HG03135 (cell line): ENCODE measurements at regions not wholly inside any gene's neighbourhood (a gene's known extent, or its start where the extent isn't known, plus 50 kb on each side); places are given as distances from the start of the nearest gene placed in this dataset.

Experiments
- ATAC-seq: cut with Tn5 transposase; IDR thresholded peaks from one replicate; pipeline ENCODE4 v1.9.1; 2021; ENCODE audit warnings: mild to moderate bottlenecking, moderate library complexity; ENCODE audit not compliant: unreplicated experiment

DNA sequence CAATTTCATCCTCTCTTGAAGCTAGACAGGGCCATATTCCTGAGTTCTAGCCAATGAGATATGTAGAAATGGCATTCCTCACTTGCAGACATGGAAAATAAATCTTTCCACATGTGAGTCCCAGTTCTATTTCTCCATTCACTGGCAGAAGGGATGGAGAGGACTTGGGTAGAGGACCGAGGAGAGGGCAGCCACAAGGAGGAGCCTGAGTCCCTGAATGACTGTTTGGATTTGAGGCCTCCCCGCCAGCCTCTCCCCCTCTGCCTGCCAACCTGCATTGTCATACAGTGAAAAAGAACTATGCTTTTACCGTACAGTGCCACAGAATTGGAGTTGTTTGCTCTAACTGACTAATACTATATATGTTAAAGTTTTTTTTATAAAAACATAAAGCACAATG is 583.0 kb upstream of the WWC1 start:
- ATAC-seq, result no peak

DNA sequence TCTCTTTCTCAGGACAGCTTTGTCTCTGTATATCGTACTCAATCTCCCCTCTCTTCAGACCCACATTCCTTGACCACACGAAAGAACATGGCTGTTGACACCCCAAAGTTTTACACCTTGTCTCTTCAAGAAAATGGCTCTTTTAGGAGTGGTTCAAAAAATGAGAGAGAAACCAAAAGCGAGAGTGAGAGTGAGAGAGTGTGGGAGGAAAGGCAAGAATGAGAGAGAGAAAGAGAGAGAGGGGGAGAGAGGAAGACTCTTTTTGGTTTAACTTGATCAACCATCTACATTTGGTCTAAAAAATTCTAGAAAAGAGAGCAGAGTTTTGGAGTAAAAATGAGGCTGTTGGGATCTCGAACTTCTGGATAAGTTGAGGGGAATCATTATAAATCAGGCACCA is 581.8 kb upstream of the WWC1 start:
- no peak for ATAC-seq

DNA sequence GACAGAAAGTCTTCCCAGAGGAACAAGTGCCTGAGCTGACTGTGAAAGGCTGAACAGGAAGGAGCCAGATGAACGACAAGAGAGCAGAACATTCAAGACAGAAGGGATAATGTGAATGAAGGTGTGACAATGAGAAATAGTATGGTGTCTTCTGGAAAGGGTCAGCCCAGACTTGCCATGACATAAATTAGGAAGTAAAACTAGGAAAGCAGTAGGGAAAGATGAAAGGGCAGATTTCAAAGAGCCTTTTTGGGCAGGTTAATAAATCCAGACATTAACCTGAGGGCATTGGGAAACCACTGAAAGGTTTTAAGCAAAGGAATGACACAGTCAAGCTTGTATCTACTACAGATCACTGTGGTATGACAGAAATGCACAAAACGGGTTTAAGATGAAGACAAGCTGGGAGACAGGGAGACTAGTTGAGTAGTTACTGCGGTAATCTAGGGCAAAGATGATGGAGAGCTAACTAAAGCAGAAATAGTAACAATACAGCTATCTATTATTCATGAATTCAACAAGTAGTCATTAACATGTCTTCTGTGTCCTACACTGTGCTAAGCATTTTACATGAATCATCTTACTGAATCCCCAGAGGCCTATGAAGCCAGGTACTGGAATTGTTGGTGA is 580.9 kb upstream of the WWC1 start:
- no peak for ATAC-seq

DNA sequence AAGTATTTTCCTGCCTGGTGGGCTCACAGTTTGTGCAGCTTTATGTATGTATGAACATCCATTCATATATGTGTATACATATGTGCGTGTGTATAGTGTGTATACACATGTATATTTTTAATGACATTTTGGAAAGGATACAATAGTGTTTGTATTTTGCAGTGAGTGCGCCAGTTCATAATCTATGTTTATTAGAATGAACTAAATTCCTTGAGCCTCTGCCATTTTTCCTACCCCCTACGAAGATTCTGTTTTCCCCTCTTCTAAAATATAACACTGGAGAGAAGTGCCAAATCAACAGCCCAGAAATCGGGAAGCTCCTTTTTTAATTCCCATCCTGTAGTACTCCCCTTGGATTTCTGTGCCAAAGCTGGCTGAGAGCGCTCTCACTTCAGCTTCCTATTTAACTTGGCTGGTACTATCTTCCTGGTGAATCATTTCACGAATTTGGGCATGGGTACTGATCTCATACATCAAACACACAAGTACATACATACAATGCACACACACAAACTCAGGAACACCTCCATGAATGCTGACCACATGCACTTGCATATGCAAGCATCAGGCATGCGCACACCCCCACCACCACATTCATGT is 578.4 kb upstream of the WWC1 start:
- no peak for ATAC-seq

DNA sequence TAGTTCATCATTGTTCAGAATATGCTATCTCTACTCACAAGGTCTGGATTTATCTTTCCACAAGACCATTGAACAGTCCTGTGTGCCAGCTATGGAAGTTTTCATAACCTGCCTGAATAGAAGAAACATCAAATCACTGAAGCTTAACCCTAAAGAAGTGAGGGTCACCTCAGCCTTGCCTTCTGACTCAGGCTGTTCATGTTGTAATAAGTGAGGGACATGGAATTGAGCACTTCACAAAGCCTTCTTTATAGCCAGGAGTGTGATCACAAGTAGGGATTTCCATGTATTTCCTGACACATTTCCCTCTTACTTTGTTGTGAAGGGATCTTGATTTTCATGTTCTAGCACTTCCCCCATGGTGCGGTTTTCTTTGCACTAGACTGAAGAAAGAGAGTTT is 577.5 kb upstream of the WWC1 start:
- ATAC-seq, result no peak

DNA sequence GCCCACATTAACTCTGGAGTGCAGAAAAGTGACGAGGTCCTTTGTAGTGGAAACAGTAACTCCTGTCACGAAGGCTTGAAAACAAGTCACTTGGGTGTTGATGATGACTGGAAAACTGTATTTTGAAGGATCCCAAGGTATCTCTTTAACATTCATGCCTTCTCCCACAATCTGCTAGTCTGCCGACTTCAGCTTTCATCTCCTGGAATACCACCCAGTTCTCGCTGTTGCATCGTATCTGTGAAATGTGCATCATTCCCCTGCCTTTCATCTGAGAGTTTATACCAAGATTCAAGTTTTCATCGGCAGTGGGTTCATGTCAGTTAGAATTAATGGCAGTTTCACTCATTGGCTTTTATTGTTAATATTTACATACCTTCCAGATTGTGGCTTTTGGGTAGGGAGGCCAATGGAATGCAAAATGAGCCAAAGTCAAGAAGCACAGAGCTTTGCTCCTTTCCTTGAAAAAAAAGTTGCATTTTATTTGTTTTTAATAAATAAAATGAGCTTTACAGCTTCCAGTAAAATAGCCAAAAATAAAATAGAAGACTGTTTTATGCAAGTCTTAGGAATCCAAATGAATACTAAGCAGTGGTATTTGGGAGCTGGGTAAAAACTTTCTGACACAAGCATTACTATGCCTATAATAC is 575.2 kb upstream of the WWC1 start:
- no peak for ATAC-seq

DNA sequence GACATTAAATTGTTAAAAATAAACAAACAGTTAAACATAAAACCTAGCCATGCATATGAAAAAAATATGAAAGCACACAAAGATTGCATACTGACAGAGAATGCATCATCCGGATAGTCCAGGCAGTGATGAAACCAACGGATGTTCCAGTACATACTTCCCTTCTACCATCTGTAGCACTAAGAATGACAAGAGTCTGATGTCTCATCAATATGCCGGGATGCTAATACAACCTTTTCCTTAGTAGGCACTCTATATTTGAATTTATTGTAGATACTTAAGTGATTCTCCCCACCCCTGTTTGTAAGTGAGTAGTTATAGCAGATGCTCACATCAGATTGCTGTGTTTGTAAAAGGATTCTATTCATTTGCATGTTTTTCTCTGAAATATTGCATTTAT is 571.2 kb upstream of the WWC1 start:
- ATAC-seq, result no peak

DNA sequence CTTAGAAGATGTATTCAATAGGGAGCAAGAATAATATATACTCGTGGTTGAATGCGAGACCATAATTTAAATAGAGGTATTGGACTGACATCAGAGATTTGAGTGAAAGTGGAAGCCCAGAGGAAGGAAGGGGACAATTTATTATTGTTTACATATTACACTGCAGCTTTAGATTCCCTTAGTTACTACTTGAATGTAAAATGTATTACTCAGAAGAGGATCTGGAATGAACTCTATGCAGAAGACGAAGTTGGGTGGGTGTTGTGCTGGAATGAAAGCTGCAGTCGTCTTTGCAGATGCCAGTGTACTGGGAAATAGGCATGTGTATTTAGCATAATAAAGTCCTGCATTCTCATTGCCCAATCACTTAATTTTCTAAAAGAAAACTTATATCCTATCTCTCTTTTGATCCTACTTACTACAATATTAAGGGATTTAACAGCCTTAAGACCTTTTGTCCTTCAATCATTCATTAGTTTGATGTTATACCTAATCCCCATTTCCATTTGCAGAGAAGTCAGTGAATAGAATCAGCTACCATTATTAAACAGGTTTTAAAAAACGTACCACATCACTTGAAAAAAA is 570.7 kb upstream of the WWC1 start:
- ATAC-seq, result no peak

DNA sequence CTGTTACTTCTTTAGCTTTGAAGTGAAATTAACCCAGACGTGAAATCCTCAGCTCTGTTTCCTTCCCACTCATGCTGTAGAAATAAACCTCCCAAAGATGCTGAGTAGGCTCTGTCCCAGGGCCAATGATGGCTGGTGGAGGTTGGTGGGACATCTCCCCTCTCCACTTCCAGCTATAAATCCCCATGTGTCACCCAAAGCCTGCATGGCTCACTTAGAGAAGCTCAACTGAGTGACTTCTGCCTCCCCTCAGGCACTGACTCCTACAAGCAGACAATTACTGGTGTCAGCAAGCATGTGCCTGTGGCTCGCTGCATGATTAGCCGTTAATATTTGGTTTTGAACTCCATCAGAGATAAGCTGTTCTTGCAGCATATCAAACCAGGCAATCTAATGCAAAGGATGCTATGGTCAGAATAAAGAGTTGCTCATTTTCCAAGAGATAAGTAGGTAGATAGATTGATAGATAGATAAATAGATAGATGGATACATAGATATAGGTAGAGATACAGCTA is 569.5 kb upstream of the WWC1 start:
- no peak for ATAC-seq

DNA sequence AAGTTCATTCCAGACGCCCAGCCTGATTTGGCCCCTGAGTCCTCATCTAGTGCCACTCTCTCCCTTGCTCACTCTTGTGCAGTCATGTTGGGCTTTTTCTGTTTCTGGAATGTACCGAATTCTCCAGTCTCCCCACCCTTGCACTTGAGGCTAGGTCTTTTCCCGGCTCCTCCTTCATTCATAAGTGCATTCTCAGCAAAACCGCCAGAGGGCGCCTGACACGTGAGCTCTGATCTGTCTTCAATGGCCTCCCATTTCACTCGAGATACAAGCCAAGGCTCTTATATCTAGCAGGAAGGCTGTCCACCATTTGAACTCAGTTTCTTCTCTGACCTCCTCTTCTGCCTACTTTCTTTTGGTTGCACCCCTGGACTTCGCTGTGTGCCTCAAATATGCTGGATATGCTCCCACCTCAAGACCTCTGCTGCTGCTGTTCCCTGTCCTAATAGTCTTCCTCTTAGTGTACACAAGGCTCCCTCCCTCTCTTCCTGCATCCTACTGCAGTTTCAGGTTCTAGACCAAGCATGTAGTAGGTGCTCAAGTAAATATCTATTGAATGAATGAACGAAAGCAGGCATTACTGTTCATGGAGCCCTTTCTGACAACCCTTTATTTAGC is 568.1 kb upstream of the WWC1 start:
- ATAC-seq, result peak; percentile 99

DNA sequence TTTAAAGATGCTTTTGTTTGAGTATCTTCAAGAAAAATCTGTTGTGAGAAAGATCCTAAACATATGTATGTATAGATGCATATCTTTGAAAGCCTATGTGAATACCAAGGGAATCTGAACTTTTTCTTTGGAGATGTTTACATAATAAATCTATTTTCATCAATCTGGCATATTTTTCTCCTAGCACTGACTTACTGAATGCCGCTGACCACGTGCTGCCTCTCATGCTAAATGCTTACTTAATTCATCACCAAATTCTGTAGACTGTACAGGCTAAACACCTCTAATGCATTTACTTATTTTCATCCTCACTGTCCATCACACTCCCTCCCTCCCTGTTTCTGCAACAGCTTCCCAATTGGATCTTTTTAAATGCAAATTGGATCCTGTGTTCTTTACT is 566.2 kb upstream of the WWC1 start:
- ATAC-seq, result no peak

DNA sequence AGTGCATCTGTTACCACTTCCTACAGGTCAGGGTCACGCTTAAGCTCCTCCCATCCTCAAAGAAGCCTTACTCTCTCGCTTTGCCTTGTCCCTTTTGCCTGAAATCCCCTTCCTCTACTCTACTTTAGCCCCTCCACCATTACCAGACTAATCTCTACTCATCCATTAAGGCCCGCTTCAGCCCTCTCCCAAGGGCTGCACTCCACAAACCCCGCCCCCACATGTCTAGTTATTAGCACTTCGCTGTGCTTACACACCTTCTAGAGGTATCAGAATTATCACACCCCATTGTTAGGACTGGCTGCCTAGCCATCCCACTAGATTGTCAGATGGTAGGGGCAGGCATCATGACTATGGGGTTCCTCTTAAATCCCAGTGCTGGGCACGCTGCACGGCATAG is 565.7 kb upstream of the WWC1 start:
- ATAC-seq, result no peak

DNA sequence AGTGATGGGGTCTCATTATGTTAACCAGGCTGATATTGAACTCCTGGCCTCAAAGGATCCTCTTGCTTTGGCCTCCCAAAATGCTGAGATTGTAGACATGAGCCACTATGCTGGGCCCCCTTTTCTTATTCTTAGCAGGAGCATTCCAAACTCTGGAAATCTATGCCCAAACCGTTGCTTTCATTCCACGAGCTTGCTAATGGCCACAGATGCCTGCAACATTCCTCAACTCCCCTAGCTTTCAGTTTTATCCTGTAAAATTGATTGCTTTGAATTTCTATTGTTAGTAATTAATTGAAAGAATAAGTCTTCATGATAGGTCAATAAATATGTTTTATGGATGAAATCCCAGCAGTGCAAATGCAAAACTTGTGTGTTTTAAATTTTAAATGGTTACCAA is 564.8 kb upstream of the WWC1 start:
- no peak for ATAC-seq

DNA sequence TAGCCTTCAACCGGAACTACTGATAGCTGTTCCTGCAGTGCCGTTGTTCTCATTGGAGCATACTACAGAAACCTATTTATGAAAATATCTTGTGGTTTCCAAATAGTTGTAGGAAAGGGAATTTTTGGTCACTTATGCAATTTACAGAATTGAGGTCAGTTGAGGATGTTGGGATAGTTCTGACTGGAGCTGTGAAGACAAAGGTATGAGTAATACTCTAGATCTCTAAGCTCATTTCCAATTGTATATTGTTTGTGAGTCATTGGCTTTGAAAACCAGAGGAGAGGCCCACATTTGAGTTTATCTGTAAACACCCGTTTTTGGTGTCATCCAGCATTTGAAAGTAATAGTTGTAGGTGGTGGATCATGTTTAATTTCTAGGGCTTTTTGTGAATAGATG is 561.3 kb upstream of the WWC1 start:
- no peak for ATAC-seq

DNA sequence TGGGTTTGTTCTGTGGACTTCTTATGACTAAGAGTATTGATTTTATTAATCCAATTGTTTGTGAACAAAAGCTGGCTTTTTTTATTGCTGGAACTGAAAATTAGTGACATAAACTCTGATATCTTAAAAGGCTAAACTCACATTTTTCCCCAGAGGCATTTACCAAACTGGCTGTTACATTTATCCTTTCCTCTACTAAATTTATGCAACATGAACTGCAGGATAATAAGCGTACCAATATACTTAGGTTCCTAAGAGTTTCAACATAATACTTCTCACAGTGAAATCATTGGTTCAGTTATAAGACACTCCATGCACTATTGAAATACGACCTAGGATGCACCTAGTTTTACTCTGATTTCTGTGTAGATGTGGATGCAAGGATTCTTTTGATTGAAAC is 560.8 kb upstream of the WWC1 start:
- no peak for ATAC-seq

DNA sequence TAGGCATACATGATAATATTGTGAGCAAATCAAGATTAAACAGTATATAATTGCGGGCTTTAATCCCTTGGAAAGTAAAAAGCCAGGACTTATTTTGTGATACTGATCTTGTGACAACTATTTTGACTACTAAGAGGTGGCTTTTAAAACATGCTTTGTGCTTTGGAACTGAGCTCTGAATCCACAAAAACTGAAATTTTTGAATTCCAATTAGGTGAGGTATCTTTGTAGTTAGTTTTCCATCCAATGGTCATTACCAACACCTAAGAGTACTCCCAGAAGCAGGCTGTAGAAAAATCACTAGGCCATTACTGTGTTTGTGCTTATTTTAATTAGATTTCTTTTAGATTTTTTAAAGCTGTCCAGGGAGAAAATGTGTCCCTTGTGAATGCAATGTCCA is 559.5 kb upstream of the WWC1 start:
- no peak for ATAC-seq

DNA sequence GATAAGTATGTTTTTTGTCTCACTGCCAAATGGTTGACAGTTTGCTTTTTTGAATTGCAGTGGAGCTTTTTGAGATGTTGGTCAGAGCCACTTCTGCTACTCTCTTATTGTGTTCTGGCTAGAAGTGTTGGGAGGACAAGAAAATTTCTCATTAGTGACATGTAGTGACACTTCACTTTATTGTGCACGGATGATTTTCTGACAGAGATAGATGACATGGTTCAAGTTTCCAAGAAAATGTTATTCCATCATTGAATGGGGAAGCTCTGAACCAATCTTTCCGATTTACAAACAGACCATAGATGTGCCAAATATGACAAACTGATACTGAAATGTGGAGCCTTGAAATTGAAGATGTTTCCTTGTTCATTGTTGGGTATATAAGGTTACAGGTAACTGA is 558.9 kb upstream of the WWC1 start:
- ATAC-seq, result no peak

DNA sequence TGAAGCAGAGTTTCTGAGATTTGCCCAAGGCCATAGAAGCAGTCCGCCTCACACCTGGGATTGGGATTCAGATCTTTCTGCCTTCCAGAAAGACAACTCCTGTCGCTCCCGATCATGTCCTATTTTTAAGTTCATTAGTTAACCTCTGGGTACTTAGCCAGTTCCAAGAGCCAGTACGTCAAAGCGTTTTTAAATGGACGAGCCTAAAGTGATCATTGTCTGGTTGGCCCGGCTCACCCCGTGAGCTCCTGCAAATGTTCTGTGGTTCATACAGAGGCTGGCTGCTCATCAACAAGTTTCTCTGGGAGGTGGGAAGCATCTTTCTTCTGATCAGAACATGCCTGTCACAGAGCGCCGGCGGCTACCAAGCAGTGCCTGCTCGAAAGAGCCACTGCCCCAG is 554.5 kb upstream of the WWC1 start:
- ATAC-seq, result no peak

DNA sequence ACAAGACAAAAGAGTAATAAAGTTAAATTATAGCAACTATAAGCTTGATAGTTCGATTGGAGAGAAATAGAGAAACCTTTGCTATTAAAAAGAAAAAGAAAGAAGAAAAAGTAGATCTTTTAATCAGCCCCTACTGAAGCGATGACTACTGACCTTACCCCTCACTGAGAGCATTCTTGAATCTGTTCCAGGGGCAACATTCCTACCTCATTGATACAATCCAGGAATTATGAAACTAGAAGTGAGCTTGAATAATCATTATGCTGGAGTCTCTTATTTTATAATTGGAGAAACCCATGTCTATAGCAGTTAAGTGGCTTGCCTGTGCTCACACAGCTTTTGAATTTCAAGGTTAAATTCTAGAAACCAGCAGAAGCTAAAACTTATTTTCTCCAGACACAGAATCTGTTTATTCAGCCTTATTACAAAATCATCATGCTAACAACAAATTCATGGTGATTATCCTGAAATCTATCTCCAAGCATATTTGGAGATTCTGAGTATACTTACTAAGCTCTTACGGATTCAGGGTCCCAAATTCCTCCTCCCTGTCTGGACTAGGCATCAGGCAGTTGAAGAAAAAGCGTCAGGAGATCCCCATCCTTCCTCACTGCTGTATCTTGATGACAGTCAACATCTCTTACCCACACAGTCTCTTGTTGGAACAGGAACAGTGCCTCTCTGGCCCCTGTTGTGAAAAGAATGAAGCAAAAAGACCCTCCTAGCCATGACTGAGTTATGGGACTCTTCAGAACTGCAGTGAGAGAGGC is 547.6 kb upstream of the WWC1 start:
- no peak for ATAC-seq

DNA sequence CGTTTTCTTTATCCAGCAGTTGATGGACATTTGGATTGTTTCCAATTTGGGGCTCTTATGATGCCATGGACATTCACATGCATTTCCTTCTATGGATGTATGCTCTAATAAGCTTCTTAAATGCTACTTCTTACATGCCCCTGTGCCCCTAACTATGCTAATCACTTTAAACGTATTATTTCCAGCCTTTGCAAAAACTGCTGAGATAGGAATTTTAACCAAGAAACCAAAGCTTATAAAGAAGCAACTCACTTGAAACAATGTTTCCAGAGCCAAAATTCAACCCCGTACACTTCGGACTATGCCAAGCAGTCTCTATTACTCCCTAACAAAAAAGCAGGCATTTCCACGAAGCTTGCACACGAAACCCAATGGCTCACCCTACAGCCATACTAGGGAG is 545.6 kb upstream of the WWC1 start:
- ATAC-seq, result no peak

DNA sequence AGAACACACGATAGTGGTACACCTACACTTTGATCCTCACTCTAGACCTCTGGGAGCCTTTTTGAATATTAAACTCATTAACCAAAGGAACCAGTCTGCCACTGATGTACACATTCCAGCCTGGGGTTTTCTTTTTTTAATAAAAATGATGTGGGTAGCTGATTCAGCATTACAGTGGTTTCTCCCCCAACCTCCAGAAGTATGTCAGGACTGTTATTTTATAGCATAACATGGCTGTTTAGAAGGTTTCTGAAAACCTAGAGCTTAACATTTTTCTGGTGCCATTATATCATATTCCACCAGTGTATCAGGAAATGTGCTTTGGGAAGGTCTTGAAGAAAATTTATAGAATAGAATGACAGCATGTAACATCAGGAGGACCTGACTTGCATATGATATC is 540.9 kb upstream of the WWC1 start:
- ATAC-seq, result no peak
